ENCODE measurements at regions not wholly inside any gene's neighbourhood (a gene's known extent, or its start where the extent isn't known, plus 50 kb on each side); places are given as distances from the start of the nearest gene placed in this dataset.
"Not testable (repeated sequence)": the region's sequence is repeated elsewhere in the genome, so short reads cannot be mapped to it uniquely, and the experiment has no call there.

GRCh38 chr3:11739706-11740105 is 96.0 kb upstream of the VGLL4 start:
- intact Hi-C loops (cut with DNase I), result no loop called here

GRCh38 chr3:11739123-11739522 is 95.4 kb upstream of the VGLL4 start:
- DNase-seq (ENCODE audit: low spot score), result no peak
- intact Hi-C loops (cut with DNase I), result no loop called here

More at GRCh38 chr3:11739706-11740105, 96.0 kb upstream of the VGLL4 start:
- no peak for DNase-seq (ENCODE audit: low spot score)

DNA sequence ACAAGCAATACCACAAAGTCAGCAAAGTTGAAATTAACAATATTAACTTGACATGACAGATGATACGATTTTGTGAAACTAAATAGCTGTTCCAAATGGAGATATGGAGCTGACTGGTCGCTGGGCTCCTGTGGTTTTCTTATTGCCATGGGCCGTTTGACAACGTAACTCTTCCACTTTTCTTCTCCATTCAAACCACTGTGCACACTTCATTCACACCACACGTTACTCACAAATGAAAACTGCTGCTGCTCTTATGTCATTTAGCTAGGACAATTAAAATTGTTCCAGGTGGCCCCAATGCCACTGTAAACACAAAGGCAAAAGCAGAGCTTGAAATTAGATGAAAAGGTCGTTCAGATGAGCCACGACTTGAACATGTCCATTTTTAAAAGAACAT is 94.0 kb upstream of the VGLL4 start:
- intact Hi-C loops (cut with DNase I), result no loop called here
- no peak for DNase-seq (ENCODE audit: low spot score)

DNA sequence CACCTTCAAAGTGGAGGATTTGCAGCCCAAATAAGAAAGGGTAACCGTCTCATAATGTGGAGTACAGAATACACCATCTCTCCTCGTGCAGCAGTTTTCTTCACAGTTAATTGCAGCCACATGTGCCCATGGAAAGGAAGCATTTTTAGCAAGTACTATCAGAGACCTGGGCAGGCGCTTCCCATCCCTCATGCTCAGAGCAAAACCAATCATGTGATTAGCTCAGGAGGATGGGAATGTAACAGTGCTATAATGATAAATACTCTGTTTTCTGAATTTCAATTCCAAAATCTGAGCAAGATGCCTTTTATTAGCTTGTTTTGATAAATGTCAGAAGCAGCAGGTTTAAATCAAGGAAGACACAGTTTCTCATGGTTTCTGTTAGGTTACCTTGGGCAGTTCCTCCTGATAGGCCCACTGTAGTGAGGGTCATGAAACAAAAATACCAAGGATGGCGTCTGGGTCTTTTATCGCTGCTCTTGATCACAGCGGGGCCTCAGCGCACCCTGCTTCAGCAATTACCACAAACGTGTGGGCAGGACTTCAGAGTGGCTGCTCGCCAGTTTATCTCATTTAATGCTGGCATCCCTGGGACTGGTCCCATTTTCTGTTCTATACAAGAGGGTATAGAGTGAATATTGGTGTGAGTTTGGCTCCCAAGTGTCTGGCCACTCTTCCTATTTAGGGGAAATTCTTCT is 92.6 kb upstream of the VGLL4 start:
- intact Hi-C loops (cut with DNase I), result no loop called here
- no peak for DNase-seq (ENCODE audit: low spot score)

DNA sequence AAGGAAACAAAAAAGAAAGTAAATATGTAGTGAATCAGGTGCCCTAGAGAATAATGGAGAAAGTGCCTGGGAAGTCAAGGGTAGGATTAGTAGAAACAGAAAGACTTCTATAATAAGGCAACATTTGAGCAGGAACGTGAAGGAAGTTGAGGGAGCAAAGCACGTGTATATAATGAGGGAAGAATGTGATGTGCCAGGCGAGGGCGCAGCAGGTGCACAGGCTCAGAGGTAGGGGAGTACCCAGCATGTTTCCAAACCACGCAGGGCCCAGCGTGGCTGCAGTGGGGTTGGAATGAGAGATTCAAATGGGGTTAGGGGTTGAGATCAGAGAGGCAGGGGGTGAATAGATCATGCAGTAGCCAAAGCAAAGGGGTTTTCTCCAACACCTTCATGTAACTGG is 91.9 kb upstream of the VGLL4 start:
- intact Hi-C loops (cut with DNase I), result no loop called here
- DNase-seq (ENCODE audit: low spot score), result no peak

DNA sequence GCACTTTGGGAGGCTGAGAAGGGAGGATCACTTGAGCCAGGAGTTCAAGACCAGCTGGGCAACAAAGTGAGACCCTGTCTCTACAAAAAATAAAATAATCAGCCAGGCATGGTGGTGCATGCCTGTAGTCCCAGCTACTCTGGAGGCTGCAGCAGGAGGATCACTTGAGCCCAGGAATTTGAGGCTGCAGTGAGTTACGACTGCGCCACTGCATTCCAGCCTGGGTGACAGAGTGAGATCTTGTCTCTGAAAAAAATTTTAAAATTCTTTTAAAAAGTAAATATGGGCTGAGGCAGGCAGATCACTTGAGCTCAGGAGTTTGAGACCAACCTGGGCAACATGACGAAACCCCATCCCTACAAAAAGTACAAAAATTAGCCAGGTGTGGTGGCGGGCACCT is 91.4 kb upstream of the VGLL4 start:
- DNase-seq (ENCODE audit: low spot score); intact Hi-C loops (cut with DNase I): not testable (repeated sequence)

DNA sequence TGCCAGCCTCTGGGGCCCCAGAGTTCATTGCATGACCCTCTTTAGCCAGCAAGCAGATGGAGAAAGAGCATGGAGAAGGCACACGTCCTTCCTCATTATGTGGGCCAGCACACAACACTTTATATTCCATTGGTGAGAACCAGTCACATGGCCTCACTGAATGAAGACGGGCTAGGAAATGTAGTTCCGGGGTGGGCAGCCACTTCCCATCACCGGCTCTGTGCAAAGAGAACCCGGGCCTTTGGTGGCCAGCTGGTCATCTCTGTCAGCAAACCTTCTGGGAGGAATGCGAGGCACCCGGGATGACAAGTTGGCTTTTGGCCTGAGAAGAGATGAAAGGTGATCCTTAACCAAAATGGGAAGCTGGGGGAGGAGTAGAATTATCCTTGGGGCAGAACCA is 90.2 kb upstream of the VGLL4 start:
- intact Hi-C loops (cut with DNase I), result no loop called here
- DNase-seq (ENCODE audit: low spot score), result no peak

DNA sequence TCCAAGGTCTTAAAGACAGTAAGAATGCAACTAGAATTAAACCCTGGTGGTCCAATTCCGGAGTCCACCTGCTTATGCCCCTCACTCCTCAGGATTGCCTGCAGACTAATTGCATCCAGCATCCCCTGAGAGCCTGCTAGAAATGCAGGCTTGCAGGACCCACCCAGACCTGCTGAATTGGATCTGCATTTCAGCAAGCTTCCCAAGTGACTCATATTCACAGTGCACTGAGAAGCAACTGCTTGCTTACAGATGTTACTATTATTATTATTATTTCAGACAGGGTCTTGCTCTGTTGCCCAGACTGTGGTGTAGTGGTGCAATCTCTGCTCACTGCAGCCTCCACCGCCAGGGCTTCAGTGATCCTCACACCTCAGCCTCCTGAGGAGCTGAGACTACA is 83.5 kb upstream of the VGLL4 start:
- DNase-seq (ENCODE audit: low spot score), result no peak
- intact Hi-C loops (cut with DNase I), result no loop called here

DNA sequence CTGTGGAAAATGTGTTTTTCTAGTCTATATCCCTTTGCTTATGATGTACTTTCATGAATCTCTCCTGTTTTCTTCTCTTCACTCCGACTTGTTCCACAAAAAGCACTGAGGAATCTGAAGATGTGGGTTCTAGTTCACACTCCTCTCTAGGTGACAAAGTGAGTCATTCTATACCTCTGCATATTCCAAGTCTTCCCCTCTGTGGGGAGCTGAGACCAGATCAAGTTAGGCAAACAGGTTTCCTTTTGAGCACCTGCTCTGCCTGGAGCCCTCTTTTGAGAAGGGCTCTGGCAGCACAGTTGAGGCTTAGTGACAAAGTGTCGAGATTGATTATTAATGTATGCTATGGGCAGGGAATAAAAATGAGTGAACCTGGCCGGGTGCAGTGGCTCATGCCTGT is 82.4 kb upstream of the VGLL4 start:
- DNase-seq (ENCODE audit: low spot score), result no peak
- intact Hi-C loops (cut with DNase I), result no loop called here

DNA sequence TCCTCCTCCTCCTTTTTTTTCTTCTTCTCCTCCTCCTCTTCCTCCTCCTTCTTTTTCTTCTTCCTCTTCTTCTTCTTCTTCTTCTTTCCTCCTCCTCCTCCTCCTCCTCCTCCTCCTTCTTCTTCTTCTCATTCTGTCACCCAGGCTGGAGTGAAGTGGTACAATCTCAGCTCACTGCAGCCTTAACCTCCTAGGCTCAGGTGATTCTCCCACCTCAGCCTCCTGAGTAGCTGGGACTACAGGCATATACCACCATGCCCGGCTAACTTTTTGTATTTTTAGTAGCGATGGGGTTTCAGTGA is 81.6 kb upstream of the VGLL4 start:
- DNase-seq (ENCODE audit: low spot score); intact Hi-C loops (cut with DNase I): not testable (repeated sequence)

GRCh38 chr3:11724615-11725339 is 81.1 kb upstream of the VGLL4 start:
- intact Hi-C loops (cut with DNase I), result no loop called here
- DNase-seq (ENCODE audit: low spot score), result no peak

DNA sequence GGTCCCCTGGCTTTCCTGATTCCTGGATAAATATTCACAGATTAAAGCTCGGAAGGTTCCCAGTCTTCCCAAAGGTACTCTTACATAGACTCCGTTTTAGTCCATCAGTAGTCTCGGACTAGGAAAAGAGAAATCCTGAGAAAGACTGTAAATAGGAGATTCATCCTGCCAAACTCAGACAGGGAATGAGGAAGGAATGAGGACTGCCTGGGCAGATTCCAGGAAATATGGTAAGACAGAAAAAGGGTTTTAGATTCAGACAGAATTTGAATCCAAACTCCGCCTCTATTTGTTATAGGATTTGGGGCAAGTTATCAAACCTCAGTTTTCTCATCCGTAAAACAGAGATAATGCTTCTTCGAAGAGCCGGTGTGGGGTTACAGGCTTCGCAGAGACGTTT is 77.8 kb upstream of the VGLL4 start:
- intact Hi-C loops (cut with DNase I), result no loop called here
- DNase-seq (ENCODE audit: low spot score), result no peak

GRCh38 chr3:11720917-11721411 is 77.2 kb upstream of the VGLL4 start:
- DNase-seq (ENCODE audit: low spot score), result no peak

DNA sequence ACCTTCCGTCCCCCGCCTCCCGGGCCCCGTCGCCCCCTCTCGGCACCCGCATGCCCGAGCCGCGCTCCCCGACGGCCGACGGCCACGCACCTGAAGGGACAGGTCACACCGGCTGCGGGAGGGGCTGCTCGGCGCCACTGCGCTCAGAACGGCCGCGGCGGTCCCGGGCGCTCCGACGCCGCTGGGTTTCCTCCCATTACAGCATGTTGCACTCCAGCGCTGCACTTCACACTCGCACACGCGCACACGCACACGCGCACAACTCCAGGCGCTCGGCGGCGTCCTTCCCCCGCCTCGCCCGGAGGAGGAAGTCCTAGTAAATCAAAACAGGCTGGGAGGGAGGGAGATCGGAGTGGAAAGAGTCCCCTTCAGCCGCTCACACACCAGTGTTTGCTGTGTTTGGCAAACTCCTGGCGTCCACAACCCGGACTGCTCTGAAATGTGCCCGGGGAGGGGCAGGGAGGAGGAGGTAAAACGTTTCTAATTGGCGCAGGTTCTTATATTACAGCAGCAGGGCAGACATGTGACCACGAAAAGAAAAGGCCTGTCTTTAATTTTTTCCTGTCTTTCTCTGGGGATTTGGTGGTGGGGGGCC is 76.7 kb upstream of the VGLL4 start:
- intact Hi-C loops (cut with DNase I), result no loop called here
- DNase-seq (ENCODE audit: low spot score), result peak; percentile 84

More at GRCh38 chr3:11720917-11721411, 77.2 kb upstream of the VGLL4 start:
- intact Hi-C loops (cut with DNase I), result no loop called here

GRCh38 chr3:11719406-11720303 is 75.9 kb upstream of the VGLL4 start:
- intact Hi-C loops (cut with DNase I), result loop anchor here (5.0 to 10.0 kb wide), 3 partner anchors 67 to 265 kb away; no protein-coding TSS in a partner anchor
- DNase-seq (ENCODE audit: low spot score), result peak; percentile 87

- no peak for DNase-seq (ENCODE audit: low spot score)
- intact Hi-C loops (cut with DNase I), result loop anchor here (5.0 to 10.0 kb wide), 3 partner anchors 67 to 264 kb away; no protein-coding TSS in a partner anchor
Observed at GRCh38 chr3:11718637-11719405, 75.1 kb upstream of the VGLL4 start.

- no peak for DNase-seq (ENCODE audit: low spot score)
- intact Hi-C loops (cut with DNase I), result loop anchor here (5.0 to 10.0 kb wide), 3 partner anchors 66 to 263 kb away; no protein-coding TSS in a partner anchor
Observed at GRCh38 chr3:11717768-11718636, 74.3 kb upstream of the VGLL4 start.

GRCh38 chr3:11717301-11717700 is 73.6 kb upstream of the VGLL4 start:
- DNase-seq (ENCODE audit: low spot score), result no peak
- intact Hi-C loops (cut with DNase I), result loop anchor here (5.0 to 10.0 kb wide), 3 partner anchors 65 to 262 kb away; no protein-coding TSS in a partner anchor
